ENCODE measurements at regions not wholly inside any gene's neighbourhood (a gene's known extent, or its start where the extent isn't known, plus 50 kb on each side); places are given as distances from the start of the nearest gene placed in this dataset.

DNA sequence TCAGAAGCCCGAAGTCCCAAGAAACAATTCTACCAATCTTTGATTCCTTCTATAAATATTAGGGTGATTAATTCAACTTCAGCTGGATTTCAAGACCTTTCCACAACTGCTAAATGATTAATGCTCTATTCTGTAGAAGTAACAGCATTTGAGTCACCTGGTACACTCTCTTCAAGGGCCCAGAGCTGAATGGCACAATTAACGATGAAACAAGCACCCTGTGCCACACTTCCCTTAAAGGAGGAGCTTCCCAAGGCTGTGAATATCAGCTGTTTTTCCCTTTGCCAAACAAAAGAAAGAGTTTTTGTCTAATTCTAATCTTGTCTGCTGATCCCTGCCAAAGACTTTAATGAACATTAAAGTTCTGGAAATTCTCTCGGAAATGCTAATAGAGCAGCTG, 56.0 kb downstream of the BOD1L2 start:
- DNase-seq = no peak

DNA sequence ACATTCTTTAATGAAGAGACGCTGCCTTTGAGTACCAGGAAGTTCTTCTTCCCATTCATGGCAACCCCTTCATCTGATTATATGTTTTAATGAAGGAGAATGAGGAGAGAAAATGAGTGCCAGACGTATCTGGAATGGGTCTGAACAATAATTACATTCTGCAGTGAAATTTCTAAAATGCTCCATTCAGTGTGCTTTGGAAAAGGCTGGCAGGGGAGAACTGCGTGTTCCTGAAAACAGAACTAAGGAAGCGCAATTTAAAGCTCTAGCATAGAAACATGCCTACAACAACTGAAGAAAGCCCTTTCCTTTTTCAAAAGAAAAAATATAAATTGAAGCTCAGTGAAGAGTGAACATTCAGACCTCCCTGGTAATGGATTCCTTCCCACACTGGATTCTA, 58.8 kb downstream of the BOD1L2 start:
- DNase-seq = no peak

DNA sequence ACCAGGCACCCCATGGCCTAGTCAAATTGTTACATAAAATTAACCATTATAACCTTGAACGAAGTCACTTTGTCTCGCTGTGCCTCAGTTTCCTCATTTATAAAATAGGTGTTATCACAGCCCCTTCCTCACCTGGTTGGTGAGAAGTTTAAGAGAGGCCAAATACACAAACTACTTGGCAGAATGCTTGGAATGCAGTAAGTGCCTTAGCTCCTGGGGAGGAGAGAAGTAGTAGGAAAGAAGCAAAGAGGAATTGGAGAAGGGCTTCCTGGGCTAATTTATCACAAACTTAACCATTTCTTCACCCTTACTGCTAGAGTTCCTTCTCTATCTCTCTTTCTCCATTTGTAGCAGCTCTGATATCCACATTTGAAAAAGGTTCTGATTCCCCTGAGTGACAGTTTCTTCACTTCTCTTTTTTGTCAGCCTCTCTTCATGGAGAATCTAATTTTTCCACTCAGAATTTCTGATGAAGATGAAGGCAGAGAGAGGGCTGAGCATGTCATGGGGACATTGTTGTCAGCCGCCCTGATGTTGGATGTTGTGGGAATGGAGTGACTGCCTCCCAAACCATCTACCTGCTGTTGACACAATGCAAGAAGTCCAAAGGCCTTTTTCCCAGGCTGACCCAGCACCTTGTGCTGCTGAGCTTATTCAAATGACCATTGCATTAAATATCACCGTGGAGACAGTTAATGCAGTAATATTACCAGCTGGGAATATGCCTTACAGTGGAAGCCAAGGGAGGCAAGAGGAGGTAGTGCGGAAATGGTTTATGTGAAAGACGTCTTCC, 60.4 kb downstream of the BOD1L2 start:
- no peak for DNase-seq

- no peak for DNase-seq
Observed at GRCh38 chr18:57208047-57208446, 61.2 kb downstream of the BOD1L2 start.

GRCh38 chr18:57209713-57210106, 62.8 kb downstream of the BOD1L2 start:
- DNase-seq = no peak

DNA sequence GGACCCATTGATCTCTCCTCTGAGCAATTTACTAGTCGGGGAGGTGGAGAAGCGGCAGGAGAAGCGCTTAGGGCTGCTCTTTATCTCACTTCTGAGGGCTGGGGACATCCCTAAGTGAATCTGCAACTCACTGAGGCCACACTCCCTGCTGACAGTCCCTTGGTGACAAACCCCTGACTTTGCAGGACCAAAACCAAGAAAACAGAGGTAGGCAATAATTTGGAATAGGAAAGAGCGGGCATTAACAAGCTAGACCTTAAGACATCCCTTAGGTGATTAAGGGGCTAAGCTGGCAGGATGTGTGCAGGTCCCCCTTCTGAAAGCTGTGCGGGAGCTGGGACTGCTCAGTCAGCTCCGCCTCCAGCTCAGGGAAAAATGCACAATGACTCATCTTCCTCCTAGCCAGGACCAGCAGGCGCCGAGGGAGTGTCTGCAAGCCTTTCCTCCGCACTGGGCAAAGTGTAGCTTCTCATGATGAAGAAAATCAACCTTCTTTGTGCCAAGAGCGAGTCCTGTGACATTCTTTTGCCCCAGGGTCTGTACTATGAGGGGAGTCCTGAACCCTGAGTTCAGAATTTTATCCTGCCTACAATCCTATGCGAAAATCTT, 63.3 kb downstream of the BOD1L2 start:
- DNase-seq = peak; percentile 83

DNA sequence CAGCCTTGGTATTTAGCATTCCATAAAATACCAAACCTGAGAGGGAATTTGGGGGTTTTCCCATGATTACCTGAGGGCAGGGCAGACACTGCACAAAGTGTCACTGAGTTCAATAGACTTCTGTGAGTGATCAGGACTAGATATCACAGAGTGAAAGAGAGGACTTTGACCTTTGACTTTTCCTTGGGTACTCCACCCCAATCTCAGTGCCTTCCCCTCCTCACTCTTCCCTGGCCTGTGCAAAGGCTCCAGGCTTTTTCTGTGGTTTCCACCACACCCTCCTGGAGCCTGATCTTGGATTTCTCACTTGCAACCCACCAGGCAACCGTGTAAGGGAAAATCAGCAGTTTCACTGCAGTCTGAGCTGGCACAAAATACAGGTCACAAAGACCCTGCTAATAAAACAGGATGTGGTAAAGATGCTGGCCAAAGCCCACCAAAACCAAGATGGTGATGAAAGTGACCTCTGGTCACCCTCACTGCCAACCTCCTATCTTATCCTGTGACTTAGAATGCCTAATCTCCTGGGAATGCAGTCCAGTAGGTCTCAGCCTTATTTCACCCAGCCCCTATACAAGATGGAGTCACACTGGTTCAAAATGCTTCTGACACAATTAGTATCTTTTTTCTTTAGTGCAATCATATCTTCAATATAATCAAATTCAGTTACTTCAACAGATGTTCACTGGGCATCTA, 64.0 kb downstream of the BOD1L2 start:
- peak; percentile 33 for DNase-seq

DNA sequence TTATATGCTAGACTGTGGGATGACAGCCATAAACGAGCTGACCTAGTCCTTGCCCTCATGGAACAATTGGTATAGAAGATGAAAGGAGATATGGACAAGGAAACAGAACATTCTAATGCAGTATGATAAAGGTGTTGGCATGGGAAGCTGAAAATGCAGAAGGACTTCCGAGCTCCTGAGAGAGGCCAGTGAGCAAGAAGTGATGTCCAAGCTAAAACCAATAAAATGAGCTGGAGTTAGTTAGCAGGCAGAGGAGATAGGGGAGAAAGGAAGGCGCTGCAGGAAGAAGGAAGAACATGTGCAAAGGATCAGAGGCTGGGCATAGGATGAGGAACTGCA, 64.5 kb downstream of the BOD1L2 start:
- no peak for DNase-seq

DNA sequence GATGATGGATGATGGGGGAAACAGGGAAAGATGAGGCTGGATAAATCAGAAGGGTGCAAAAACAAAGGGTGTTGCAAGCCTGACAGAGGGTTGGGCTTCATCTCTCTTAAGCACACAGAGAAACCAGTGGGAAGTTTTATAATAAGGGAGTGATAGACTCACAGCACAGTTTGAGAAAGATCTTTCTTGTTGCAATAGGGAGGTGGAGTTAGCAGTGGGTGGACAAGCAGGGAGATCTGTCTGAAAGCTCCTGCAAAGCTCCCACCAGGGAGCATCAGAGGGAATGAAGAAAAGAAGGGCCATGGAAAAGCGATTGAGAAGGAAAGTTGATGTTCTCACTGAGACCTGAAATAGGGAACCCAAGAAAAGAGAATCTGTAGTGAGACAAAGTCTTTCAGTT, 64.9 kb downstream of the BOD1L2 start:
- DNase-seq = no peak

DNA sequence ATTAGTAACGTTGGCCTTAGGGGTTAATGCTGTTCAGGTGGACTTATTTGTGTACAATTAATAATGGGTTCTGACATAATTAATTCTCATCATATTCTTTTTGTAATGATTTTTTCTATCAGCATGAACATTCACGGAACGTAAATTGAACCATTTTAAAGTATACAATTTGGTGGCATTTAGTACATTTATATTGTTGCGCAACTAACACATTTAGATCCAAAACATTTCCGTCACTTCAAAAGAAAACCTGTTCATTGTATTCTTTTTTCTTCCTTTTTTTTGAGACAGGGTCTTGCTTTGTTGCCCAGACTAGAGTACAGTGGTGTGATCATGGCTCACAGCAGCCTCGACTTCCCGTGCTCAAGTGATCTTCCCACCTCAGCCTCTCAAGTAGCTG, 65.8 kb downstream of the BOD1L2 start:
- no peak for DNase-seq

DNA sequence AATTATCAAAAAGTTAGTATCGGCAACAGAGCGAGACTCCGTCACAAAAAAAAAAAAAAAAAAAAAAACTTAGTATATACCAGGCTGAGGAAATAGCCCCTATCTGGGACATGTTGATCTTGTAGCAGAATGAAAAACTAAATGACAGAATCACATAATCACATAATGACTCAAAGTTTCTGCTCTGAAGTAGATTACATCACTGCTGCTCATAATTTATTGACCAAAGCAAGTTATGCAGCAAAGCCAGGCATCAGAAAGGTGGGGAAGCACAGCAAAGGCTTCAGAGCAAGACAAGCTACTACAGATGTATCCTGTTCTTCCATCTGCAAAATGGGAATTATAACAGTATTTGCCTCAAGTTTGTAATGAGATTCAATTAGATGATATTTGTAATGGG, 68.1 kb downstream of the BOD1L2 start:
- DNase-seq = no peak

GRCh38 chr18:57218281-57218680, 71.4 kb downstream of the BOD1L2 start:
- DNase-seq = no peak

DNA sequence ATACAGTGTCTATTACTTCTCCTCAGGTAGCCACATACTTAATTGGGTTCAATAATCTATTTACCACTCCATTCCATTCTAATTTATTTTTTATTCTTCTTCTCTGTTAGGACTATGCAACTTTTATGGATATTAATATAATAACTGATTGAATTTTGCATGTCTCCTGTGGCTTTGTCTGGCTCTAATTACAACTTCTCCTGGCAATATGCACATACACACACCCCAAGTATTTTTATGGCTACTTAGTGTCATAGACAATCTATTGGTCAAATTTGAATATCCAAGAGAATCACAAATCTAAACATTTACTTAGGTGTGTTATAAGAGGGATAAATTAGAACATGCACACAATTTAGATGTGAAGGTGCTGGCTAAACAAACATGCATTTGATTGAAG, 73.1 kb downstream of the BOD1L2 start:
- no peak for DNase-seq

DNA sequence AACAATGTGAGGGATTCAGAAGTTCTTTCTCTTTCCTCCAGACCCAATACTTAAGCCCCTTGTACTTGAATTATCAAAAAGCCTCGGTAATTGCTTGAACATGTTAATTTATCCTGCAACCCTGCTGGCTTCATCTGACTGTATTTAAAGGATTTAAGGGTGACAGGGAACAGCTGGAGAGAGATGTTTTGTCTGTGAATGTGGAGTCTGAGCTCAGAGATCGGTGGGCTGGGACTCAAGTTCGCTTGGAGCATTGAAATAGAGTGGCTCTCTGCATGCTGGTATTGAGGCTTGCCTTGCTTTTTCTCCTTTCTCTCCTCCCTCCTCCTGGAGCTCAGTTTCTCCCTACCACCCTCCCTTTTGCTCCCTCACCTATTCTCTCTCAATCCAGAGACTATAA, 73.6 kb downstream of the BOD1L2 start:
- no peak for DNase-seq

GRCh38 chr18:57220930-57221483, 74.1 kb downstream of the BOD1L2 start:
- DNase-seq = no peak

- no peak for DNase-seq
Observed at GRCh38 chr18:57223144-57223870, 76.4 kb downstream of the BOD1L2 start.

GRCh38 chr18:57230861-57231585, 84.1 kb downstream of the BOD1L2 start:
- no peak for DNase-seq

- no peak for DNase-seq
Observed at GRCh38 chr18:57231864-57232263, 85.0 kb downstream of the BOD1L2 start.

GRCh38 chr18:57234346-57234745, 87.5 kb downstream of the BOD1L2 start:
- no peak for DNase-seq

DNA sequence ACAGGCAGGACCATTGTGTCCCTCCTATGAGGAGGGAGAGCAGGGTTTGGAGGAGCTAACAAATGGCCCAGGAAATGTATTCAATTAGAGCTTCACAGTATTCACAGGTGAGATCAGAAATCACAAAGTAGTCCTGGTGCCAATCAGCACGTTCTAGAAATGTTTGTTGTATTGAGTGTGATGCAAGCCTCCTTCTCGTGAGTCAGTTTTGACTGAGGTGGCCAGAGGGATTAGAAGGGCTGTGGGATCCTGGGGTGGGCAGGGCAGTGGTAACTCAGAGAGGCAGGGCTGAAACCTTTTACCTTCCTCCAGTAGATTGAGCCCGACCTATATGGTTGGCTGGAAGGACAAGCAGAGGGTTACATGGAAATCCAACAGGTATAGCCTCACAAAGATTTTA, 95.0 kb downstream of the BOD1L2 start:
- DNase-seq = no peak

GRCh38 chr18:57242285-57242684, 95.4 kb downstream of the BOD1L2 start:
- no peak for DNase-seq

DNA sequence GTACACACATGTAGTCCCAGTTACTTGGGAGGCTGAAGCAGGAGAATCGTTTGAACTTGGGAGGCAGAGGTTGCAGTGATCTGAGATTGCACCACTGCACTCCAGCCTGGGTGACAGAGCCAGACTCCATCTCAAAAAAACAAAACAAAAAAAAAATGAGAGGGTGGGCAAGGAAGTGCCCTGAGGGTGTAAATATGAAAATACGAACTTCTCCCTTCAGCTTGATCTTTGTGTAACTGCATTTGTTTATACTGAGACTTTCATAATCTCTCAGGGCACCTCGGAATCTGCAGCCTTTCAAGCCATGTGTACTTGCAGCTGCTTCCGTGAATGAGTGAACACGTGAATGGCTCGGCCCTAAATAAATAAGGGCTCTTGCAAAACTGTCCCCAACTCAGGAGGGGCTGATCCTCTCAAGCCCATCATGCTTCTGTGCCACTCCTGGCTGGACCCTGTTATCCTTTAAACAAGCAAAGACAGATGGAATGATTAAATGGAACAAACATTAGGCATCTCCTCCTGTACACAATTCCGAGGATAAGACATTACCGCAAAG, 96.8 kb downstream of the BOD1L2 start:
- no peak for DNase-seq
